Liver (tissue), 8 donors: ENCODE measurements at regions not wholly inside any gene's neighbourhood (a gene's known extent, or its start where the extent isn't known, plus 50 kb on each side); places are given as distances from the start of the nearest gene placed in this dataset.

Source experiments
- DNase-seq: peaks from one replicate; pipeline ENCODE4 v3.0.0-alpha.2; 2017; ENCODE audit warnings: low spot score
- H3K27ac ChIP-seq, 2 donors: one replicate each; pipeline ENCODE4 v1.7.0; 2013; ENCODE audit warnings: inconsistent platforms in 2 of 2, low read length in 2 of 2, control low read depth in 1 of 2, low read depth in 1 of 2, mild to moderate bottlenecking in 1 of 2
- H3K27me3 ChIP-seq, 4 donors: one replicate each; pipeline versions ENCODE4 v1.6.1 to v1.7.0; 2013; ENCODE audit warnings: low read length in 3 of 4, inconsistent platforms in 1 of 4, mild to moderate bottlenecking in 1 of 4, moderate library complexity in 1 of 4; ENCODE audit not compliant: control insufficient read depth in 4 of 4, insufficient read depth in 4 of 4
- H3K36me3 ChIP-seq, 4 donors: one replicate each; pipeline versions ENCODE4 v1.6.1 to v1.7.0; 2013; ENCODE audit warnings: low read length in 3 of 4, mild to moderate bottlenecking in 3 of 4, low read depth in 1 of 4, moderate library complexity in 1 of 4; ENCODE audit not compliant: control insufficient read depth in 4 of 4, insufficient read depth in 3 of 4
- H3K4me1 ChIP-seq, 4 donors: one replicate each; pipeline versions ENCODE4 v1.6.1 to v1.7.0; 2013; ENCODE audit warnings: low read length in 3 of 4, mild to moderate bottlenecking in 3 of 4, moderate library complexity in 1 of 4; ENCODE audit not compliant: control insufficient read depth in 4 of 4, insufficient read depth in 4 of 4
- H3K4me3 ChIP-seq, 3 donors: one replicate each; pipeline versions ENCODE4 v1.6.1 to v1.7.0; 2013; ENCODE audit warnings: low read length in 3 of 3, control low read depth in 1 of 3, low read depth in 1 of 3, mild to moderate bottlenecking in 1 of 3
- H3K9ac ChIP-seq, 2 donors: one replicate each; pipeline ENCODE4 v1.7.0; 2013; ENCODE audit warnings: low read length in 2 of 2, mild to moderate bottlenecking in 2 of 2, moderate library complexity in 2 of 2, control low read depth in 1 of 2, low read depth in 1 of 2
- H3K9me3 ChIP-seq, 4 donors: one replicate each; pipeline versions ENCODE4 v1.6.1 to v1.7.0; 2013; ENCODE audit warnings: low read length in 3 of 4; ENCODE audit not compliant: control insufficient read depth in 4 of 4
- EGR1 ChIP-seq, 2 donors: IDR thresholded peaks; 2 replicates each; pipeline ENCODE4 v1.6.1; 2016 to 2018; ENCODE audit warnings: antibody characterized with exemption in 2 of 2, low read depth in 2 of 2
- FOXA1 ChIP-seq: IDR thresholded peaks from 2 replicates; pipeline ENCODE4 v1.6.1; 2016; ENCODE audit warnings: antibody characterized with exemption
- FOXA2 ChIP-seq: IDR thresholded peaks from 2 replicates; pipeline ENCODE4 v1.6.1; 2016; ENCODE audit warnings: antibody characterized with exemption
- GABPA ChIP-seq, 2 donors: IDR thresholded peaks in 1 of 2; conservative IDR thresholded peaks in 1 of 2; 2 replicates each; pipeline ENCODE4 v1.6.1; 2016; ENCODE audit warnings: antibody characterized with exemption in 2 of 2, mild to moderate bottlenecking in 1 of 2, moderate library complexity in 1 of 2
- HNF4A ChIP-seq, 2 donors: conservative IDR thresholded peaks; 2 replicates each; pipeline ENCODE4 v1.6.1; 2016; ENCODE audit warnings: antibody characterized with exemption in 2 of 2, mild to moderate bottlenecking in 2 of 2
- HNF4G ChIP-seq: IDR thresholded peaks from 2 replicates; pipeline ENCODE4 v1.6.1; 2016; ENCODE audit warnings: antibody characterized with exemption
- JUND ChIP-seq, 2 donors: IDR thresholded peaks; 2 replicates each; pipeline ENCODE4 v1.6.1; 2016; ENCODE audit warnings: antibody characterized with exemption in 2 of 2
- MAX ChIP-seq: IDR thresholded peaks from 2 replicates; pipeline ENCODE4 v1.6.1; 2016; ENCODE audit warnings: antibody characterized with exemption
- NR2F2 ChIP-seq: IDR thresholded peaks from 2 replicates; pipeline ENCODE4 v1.6.1; 2016; ENCODE audit warnings: antibody characterized with exemption
- RAD21 ChIP-seq, 2 donors: IDR thresholded peaks; 2 replicates each; pipeline ENCODE4 v1.6.1; 2016; ENCODE audit warnings: antibody characterized with exemption in 2 of 2, mild to moderate bottlenecking in 2 of 2
- REST ChIP-seq: IDR thresholded peaks from 2 replicates; pipeline ENCODE4 v1.6.1; 2016; ENCODE audit warnings: antibody characterized with exemption, mild to moderate bottlenecking
- RXRA ChIP-seq, 2 donors: IDR thresholded peaks; 2 replicates each; pipeline ENCODE4 v1.6.1; 2017 to 2018; ENCODE audit warnings: antibody characterized with exemption in 2 of 2, mild to moderate bottlenecking in 1 of 2
- SP1 ChIP-seq: IDR thresholded peaks from 2 replicates; pipeline ENCODE4 v1.6.1; 2018; ENCODE audit warnings: antibody characterized with exemption, mild to moderate bottlenecking
- TAF1 ChIP-seq: conservative IDR thresholded peaks from 2 replicates; pipeline ENCODE4 v1.6.1; 2016; ENCODE audit warnings: antibody characterized with exemption, mild to moderate bottlenecking
- YY1 ChIP-seq: IDR thresholded peaks from 2 replicates; pipeline ENCODE4 v1.6.1; 2016; ENCODE audit warnings: antibody characterized with exemption, mild to moderate bottlenecking
- WGBS: extraction: QIAGEN DNeasy Blood & Tissue Kit; methylation state at CpG from one replicate; pipeline ENCODE4 v1.1.7; 2013; 5-methylcytosine and 5-hydroxymethylcytosine counted together
- TF ChIP-seq, protein P1 (sequence below): IDR thresholded peaks from 2 replicates; pipeline ENCODE4 v1.6.1; 2016; ENCODE audit warnings: antibody characterized with exemption
- TF ChIP-seq, protein P2 (sequence below): IDR thresholded peaks from 2 replicates; pipeline ENCODE4 v1.6.1; 2016; ENCODE audit warnings: antibody characterized with exemption
- TF ChIP-seq, protein P3 (sequence below): fragments of 150-350 bp; IDR thresholded peaks from 2 replicates; pipeline ENCODE4 v1.5.1; 2017; ENCODE audit warnings: improper control_type of control experiment, low read depth, low read length; ENCODE audit not compliant: missing input control
- donor health status: healthy.
- donor health status: healthy.
- donor health status: healthy.
- donor health status: healthy.
- donor health status: healthy.

- H3K27ac ChIP-seq, result no peak overlapping the region
- no peaks in the 10 kb centered on the region for H3K4me1 ChIP-seq
- no peaks in the 10 kb centered on the region for H3K36me3 ChIP-seq
These were observed 102.1 kb upstream of the ANO4 start for GRCh38 chr12:100692502-100692901.

DNA sequence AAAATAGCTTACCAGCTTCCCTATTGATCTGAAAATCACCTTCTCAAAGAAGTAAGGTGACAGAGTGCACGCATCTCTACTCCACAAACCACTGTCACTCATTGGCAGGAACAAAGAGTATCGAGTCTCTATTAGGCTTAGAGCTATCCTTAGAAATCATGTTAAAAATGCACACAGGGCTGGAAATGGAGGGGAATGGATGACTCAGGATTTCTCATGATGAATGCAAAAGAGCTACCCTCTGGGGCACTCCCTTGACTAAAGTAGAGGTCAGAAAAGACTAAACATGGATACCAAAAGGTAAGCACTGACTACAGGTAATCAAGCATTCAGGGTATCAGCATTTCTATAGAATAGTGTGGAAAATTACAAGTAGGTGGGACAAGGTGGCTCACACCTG, 96.1 kb upstream of the ANO4 start:
- H3K27me3 ChIP-seq, result no peaks in the 10 kb centered on the region
- H3K9me3 ChIP-seq, result no peaks in the 10 kb centered on the region
- H3K27ac ChIP-seq, result no peak overlapping the region
- TF ChIP-seq HNF4A (conservative IDR thresholded peaks at IDR 0.05) (no peak), GABPA (IDR thresholded peaks at IDR 0.05 in 1 of 2, conservative IDR thresholded peaks at IDR 0.05 in 1 of 2) (no peak), RXRA (IDR thresholded peaks at IDR 0.05) (no peak), FOXA1 (no peak), YY1 (no peak), NR2F2 (no peak), MAX (no peak), SP1 (no peak), REST (no peak), TAF1 (no peak), FOXA2 (no peak), JUND (IDR thresholded peaks at IDR 0.05) (no peak), HNF4G (no peak), RAD21 (IDR thresholded peaks at IDR 0.05) (no peak), EGR1 (IDR thresholded peaks at IDR 0.05; ENCODE audit: low read depth in 2 of 2) (no peak)
- TF ChIP-seq, protein P1, sequence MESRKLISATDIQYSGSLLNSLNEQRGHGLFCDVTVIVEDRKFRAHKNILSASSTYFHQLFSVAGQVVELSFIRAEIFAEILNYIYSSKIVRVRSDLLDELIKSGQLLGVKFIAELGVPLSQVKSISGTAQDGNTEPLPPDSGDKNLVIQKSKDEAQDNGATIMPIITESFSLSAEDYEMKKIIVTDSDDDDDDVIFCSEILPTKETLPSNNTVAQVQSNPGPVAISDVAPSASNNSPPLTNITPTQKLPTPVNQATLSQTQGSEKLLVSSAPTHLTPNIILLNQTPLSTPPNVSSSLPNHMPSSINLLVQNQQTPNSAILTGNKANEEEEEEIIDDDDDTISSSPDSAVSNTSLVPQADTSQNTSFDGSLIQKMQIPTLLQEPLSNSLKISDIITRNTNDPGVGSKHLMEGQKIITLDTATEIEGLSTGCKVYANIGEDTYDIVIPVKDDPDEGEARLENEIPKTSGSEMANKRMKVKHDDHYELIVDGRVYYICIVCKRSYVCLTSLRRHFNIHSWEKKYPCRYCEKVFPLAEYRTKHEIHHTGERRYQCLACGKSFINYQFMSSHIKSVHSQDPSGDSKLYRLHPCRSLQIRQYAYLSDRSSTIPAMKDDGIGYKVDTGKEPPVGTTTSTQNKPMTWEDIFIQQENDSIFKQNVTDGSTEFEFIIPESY, result no peak
- TF ChIP-seq, protein P2, sequence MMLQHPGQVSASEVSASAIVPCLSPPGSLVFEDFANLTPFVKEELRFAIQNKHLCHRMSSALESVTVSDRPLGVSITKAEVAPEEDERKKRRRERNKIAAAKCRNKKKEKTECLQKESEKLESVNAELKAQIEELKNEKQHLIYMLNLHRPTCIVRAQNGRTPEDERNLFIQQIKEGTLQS, result no peak
- TF ChIP-seq, protein P3, sequence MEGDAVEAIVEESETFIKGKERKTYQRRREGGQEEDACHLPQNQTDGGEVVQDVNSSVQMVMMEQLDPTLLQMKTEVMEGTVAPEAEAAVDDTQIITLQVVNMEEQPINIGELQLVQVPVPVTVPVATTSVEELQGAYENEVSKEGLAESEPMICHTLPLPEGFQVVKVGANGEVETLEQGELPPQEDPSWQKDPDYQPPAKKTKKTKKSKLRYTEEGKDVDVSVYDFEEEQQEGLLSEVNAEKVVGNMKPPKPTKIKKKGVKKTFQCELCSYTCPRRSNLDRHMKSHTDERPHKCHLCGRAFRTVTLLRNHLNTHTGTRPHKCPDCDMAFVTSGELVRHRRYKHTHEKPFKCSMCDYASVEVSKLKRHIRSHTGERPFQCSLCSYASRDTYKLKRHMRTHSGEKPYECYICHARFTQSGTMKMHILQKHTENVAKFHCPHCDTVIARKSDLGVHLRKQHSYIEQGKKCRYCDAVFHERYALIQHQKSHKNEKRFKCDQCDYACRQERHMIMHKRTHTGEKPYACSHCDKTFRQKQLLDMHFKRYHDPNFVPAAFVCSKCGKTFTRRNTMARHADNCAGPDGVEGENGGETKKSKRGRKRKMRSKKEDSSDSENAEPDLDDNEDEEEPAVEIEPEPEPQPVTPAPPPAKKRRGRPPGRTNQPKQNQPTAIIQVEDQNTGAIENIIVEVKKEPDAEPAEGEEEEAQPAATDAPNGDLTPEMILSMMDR, result no peak
- DNase-seq, result no peak
- H3K9ac ChIP-seq, result no peak overlapping the region
- H3K36me3 ChIP-seq, result no peaks in the 10 kb centered on the region
- H3K4me1 ChIP-seq, result no peaks in the 10 kb centered on the region
- WGBS, result 56% methylated on average over 2 of the region's 2 CpGs
- no peak overlapping the region for H3K4me3 ChIP-seq

More at GRCh38 chr12:100692502-100692901, 102.1 kb upstream of the ANO4 start:
- TF ChIP-seq, protein P2, result no peak
- 87% methylated on average over 1 of the region's 1 CpG for WGBS
- Histone ChIP-seq H3K27me3 (no peaks in the 10 kb centered on the region), H3K4me3 (no peak overlapping the region), H3K9ac (no peak overlapping the region), H3K9me3 (no peaks in the 10 kb centered on the region)
- DNase-seq, result no peak
